ENCODE measurements at regions not wholly inside any gene's neighbourhood (a gene's known extent, or its start where the extent isn't known, plus 50 kb on each side); places are given as distances from the start of the nearest gene placed in this dataset.

GRCh38 chr9:88034964-88035363, 60.6 kb upstream of the CDK20 start:
- no peak for DNase-seq

GRCh38 chr9:88033359-88033702, 59.0 kb upstream of the CDK20 start:
- DNase-seq: no peak

- DNase-seq: no peak
These were observed 54.0 kb upstream of the CDK20 start for GRCh38 chr9:88028338-88028737.

- no peak for DNase-seq
These were observed 51.8 kb upstream of the CDK20 start for GRCh38 chr9:88026118-88026479.

GRCh38 chr9:88025411-88026117, 51.2 kb upstream of the CDK20 start:
- no peak for DNase-seq

- DNase-seq: no peak
These were observed 50.6 kb upstream of the CDK20 start for GRCh38 chr9:88024896-88025295.
